ENCODE measurements at regions not wholly inside any gene's neighbourhood (a gene's known extent, or its start where the extent isn't known, plus 50 kb on each side); places are given as distances from the start of the nearest gene placed in this dataset.

DNA sequence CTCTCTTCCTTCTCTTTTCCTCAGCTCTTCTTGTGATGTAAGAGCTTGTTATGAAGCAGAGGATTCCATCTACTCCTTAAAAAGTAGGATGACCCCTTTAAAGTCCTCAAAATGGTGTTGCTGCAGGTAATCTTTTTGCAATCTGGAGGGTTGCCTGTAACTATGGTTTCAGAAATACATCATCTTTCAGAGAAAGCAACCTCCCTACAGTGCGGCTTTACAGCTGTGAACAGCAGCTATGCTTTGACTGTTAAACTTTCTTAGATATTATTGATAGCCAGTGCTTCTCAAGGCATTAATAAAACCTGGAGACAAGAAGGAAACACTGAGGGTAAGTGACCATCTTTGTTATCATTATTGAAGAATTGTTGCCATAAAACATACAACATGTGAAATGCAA, 86.6 kb upstream of the MDFIC start:
- TF ChIP-seq CTCF (IDR thresholded peaks at IDR 0.05) (no peak), POLR2A (IDR thresholded peaks at IDR 0.05) (no peak)
